B cell (primary cell): ENCODE measurements at regions not wholly inside any gene's neighbourhood (a gene's known extent, or its start where the extent isn't known, plus 50 kb on each side); places are given as distances from the start of the nearest gene placed in this dataset.

ENCODE experiments used
- CTCF ChIP-seq: fragments of 200-600 bp; IDR thresholded peaks from one replicate; pipeline ENCODE4 v1.8.0; 2022; ENCODE audit warnings: antibody characterized with exemption, mild to moderate bottlenecking
- EZH2 ChIP-seq: IDR thresholded peaks from 2 replicates; pipeline ENCODE4 v1.6.1; 2012; ENCODE audit warnings: borderline replicate concordance, low read depth, mild to moderate bottlenecking, moderate library complexity, low read length; ENCODE audit not compliant: insufficient read depth, poor library complexity, severe bottlenecking

- TF ChIP-seq CTCF, result no peak
- no peak for TF ChIP-seq EZH2
These were observed 191.5 kb downstream of the FOXB1 start for GRCh38 chr15:60195611-60196010.
